ENCODE measurements at regions not wholly inside any gene's neighbourhood (a gene's known extent, or its start where the extent isn't known, plus 50 kb on each side); places are given as distances from the start of the nearest gene placed in this dataset.
"Not testable (repeated sequence)": the region's sequence is repeated elsewhere in the genome, so short reads cannot be mapped to it uniquely, and the experiment has no call there.

- Mint-ChIP-seq H3K9me3 (no peaks in the 10 kb centered on the region), H3K27ac (no peak overlapping the region), H3K36me3 (no peaks in the 10 kb centered on the region), H3K27me3 (ENCODE audit: low read depth) (peaks cover 15% of the 10 kb centered on the region), H3K4me3 (no peak overlapping the region), H3K4me1 (no peaks in the 10 kb centered on the region)
- TF ChIP-seq CTCF (IDR thresholded peaks at IDR 0.05; ENCODE audit: unreplicated experiment): no peak
- no peak for DNase-seq (ENCODE audit: low spot score in 2 of 2, unreplicated experiment in 2 of 2)
These were observed 84.9 kb upstream of the CMKLR1 start for GRCh38 chr12:108424026-108424425.

- no peak overlapping the region for H3K27ac Mint-ChIP-seq
- H3K4me1 Mint-ChIP-seq: no peaks in the 10 kb centered on the region
- peaks cover 15% of the 10 kb centered on the region for H3K27me3 Mint-ChIP-seq (ENCODE audit: low read depth)
- no peaks in the 10 kb centered on the region for H3K36me3 Mint-ChIP-seq
- H3K4me3 Mint-ChIP-seq: no peak overlapping the region
- no peaks in the 10 kb centered on the region for H3K9me3 Mint-ChIP-seq
- no peak for TF ChIP-seq CTCF (IDR thresholded peaks at IDR 0.05; ENCODE audit: unreplicated experiment)
- DNase-seq (ENCODE audit: low spot score in 2 of 2, unreplicated experiment in 2 of 2): no peak
These were observed 84.4 kb upstream of the CMKLR1 start for GRCh38 chr12:108423486-108423885.

GRCh38 chr12:108421082-108421481, 82.0 kb upstream of the CMKLR1 start:
- not testable (repeated sequence) for H3K4me3 Mint-ChIP-seq; H3K36me3 Mint-ChIP-seq; H3K27ac Mint-ChIP-seq; H3K9me3 Mint-ChIP-seq; H3K27me3 Mint-ChIP-seq (ENCODE audit: low read depth); H3K4me1 Mint-ChIP-seq; DNase-seq (ENCODE audit: low spot score in 2 of 2, unreplicated experiment in 2 of 2)

GRCh38 chr12:108420421-108420820, 81.3 kb upstream of the CMKLR1 start:
- not testable (repeated sequence) for DNase-seq (ENCODE audit: low spot score in 2 of 2, unreplicated experiment in 2 of 2); H3K9me3 Mint-ChIP-seq; H3K4me1 Mint-ChIP-seq; H3K27me3 Mint-ChIP-seq (ENCODE audit: low read depth); H3K36me3 Mint-ChIP-seq; H3K27ac Mint-ChIP-seq; H3K4me3 Mint-ChIP-seq

- no peak overlapping the region for H3K27ac Mint-ChIP-seq
- no peak for TF ChIP-seq CTCF (IDR thresholded peaks at IDR 0.05; ENCODE audit: unreplicated experiment)
These were observed 80.8 kb upstream of the CMKLR1 start for GRCh38 chr12:108419949-108420348.

GRCh38 chr12:108418164-108418890, 79.2 kb upstream of the CMKLR1 start:
- no peak for DNase-seq (ENCODE audit: low spot score in 2 of 2, unreplicated experiment in 2 of 2)
- peaks cover 10% of the 10 kb centered on the region for H3K27me3 Mint-ChIP-seq (ENCODE audit: low read depth)
- H3K27ac Mint-ChIP-seq: no peak overlapping the region
- no peaks in the 10 kb centered on the region for H3K4me1 Mint-ChIP-seq
- no peaks in the 10 kb centered on the region for H3K9me3 Mint-ChIP-seq
- no peak for TF ChIP-seq CTCF (IDR thresholded peaks at IDR 0.05; ENCODE audit: unreplicated experiment)
- H3K4me3 Mint-ChIP-seq: no peak overlapping the region
- no peaks in the 10 kb centered on the region for H3K36me3 Mint-ChIP-seq

More at GRCh38 chr12:108419949-108420348, 80.8 kb upstream of the CMKLR1 start:
- H3K4me1 Mint-ChIP-seq: no peaks in the 10 kb centered on the region
- H3K9me3 Mint-ChIP-seq: no peaks in the 10 kb centered on the region
- H3K27me3 Mint-ChIP-seq (ENCODE audit: low read depth): peaks cover 1% of the 10 kb centered on the region
- H3K36me3 Mint-ChIP-seq: no peaks in the 10 kb centered on the region
- no peak overlapping the region for H3K4me3 Mint-ChIP-seq
- DNase-seq (ENCODE audit: low spot score in 2 of 2, unreplicated experiment in 2 of 2): no peak

GRCh38 chr12:108414021-108414420, 74.9 kb upstream of the CMKLR1 start:
- Mint-ChIP-seq H3K9me3 (no peaks in the 10 kb centered on the region), H3K27me3 (ENCODE audit: low read depth) (peaks cover 32% of the 10 kb centered on the region), H3K4me1 (no peaks in the 10 kb centered on the region), H3K4me3 (no peak overlapping the region), H3K36me3 (no peaks in the 10 kb centered on the region), H3K27ac (no peak overlapping the region)
- no peak for DNase-seq (ENCODE audit: low spot score in 2 of 2, unreplicated experiment in 2 of 2)
- TF ChIP-seq CTCF (IDR thresholded peaks at IDR 0.05; ENCODE audit: unreplicated experiment): no peak
